Stomach (tissue), 4 donors: ENCODE measurements at regions not wholly inside any gene's neighbourhood (a gene's known extent, or its start where the extent isn't known, plus 50 kb on each side); places are given as distances from the start of the nearest gene placed in this dataset.

Experiments
- CTCF ChIP-seq, 7 experiments: fragments of 450-650 bp in 4 of 7; fragments of 200-600 bp in 3 of 7; sonication (generic) in 3 of 7; IDR thresholded peaks; one replicate each; pipeline ENCODE4 v1.5.1; 2016 to 2019; ENCODE audit warnings: antibody characterized with exemption in 7 of 7, control low read depth in 2 of 7, mild to moderate bottlenecking in 1 of 7
- POLR2A ChIP-seq, 4 donors: fragments of 450-650 bp; IDR thresholded peaks; one replicate each; pipeline ENCODE4 v1.6.1; 2016; ENCODE audit warnings: antibody characterized with exemption in 4 of 4, control low read depth in 2 of 4, mild to moderate bottlenecking in 1 of 4, moderate library complexity in 1 of 4
- POLR2AphosphoS5 ChIP-seq, 3 donors: sonication (generic); formaldehyde crosslinking; IDR thresholded peaks; one replicate each; pipeline ENCODE4 v1.6.1; 2016; ENCODE audit warnings: antibody characterized with exemption in 3 of 3

GRCh38 chr4:62513306-62513705, 1313.2 kb downstream of the ADGRL3 start:
- TF ChIP-seq CTCF (IDR thresholded peaks at IDR 0.05) (no peak), POLR2A (IDR thresholded peaks at IDR 0.05) (no peak), POLR2AphosphoS5 (IDR thresholded peaks at IDR 0.05) (no peak)
